ENCODE measurements at regions not wholly inside any gene's neighbourhood (a gene's known extent, or its start where the extent isn't known, plus 50 kb on each side); places are given as distances from the start of the nearest gene placed in this dataset.

DNA sequence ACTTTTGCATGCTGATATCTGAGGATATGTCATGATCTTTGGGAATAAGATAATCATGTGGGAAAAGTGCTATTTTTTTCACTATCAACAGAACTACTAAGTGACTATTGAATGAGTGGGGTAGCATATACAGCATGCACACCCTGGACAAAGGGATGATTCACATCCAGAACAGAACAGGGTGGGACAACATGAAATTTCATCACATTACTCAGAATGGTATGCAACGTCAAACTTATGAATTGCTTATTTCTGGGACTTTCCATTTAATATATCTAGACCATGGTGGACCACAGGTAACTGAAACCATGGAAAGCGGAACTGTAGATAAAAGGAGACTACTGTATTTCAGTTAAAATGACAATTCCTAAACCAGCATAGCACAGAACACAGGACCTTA, 370.0 kb downstream of the HINT1 start:
- Histone ChIP-seq H3K9me2 (replicated peaks; ENCODE audit: low read depth, low read length) (no peaks in the 10 kb centered on the region), H3K27me3 (ENCODE audit: insufficient read depth, low read length, poor library complexity, severe bottlenecking) (no peaks in the 10 kb centered on the region), H3K4me1 (ENCODE audit: insufficient read depth, low read length, poor library complexity, severe bottlenecking) (no peaks in the 10 kb centered on the region), H3K9ac (ENCODE audit: low read depth, low read length, poor library complexity, severe bottlenecking) (no peak overlapping the region), H4K20me1 (ENCODE audit: insufficient read depth, low read length, poor library complexity, severe bottlenecking) (no peaks in the 10 kb centered on the region), H3K4me3 (ENCODE audit: low read length, poor library complexity, severe bottlenecking) (no peak overlapping the region), H2AFZ (ENCODE audit: low read length) (no peak overlapping the region), H3F3A (ENCODE audit: low read depth) (no peaks in the 10 kb centered on the region), H3K9me3 (ENCODE audit: insufficient read depth, low read depth, low read length) (no peaks in the 10 kb centered on the region), H3K4me2 (ENCODE audit: low read depth, low read length, poor library complexity, severe bottlenecking) (no peak overlapping the region), H3K36me3 (ENCODE audit: insufficient read depth, low read length) (no peaks in the 10 kb centered on the region), H3K79me2 (ENCODE audit: insufficient read depth, low read length) (no peaks in the 10 kb centered on the region)
- no peak for TF ChIP-seq EZH2phosphoT487 (IDR thresholded peaks at IDR 0.05; ENCODE audit: borderline replicate concordance)
- TF ChIP-seq, protein P1, sequence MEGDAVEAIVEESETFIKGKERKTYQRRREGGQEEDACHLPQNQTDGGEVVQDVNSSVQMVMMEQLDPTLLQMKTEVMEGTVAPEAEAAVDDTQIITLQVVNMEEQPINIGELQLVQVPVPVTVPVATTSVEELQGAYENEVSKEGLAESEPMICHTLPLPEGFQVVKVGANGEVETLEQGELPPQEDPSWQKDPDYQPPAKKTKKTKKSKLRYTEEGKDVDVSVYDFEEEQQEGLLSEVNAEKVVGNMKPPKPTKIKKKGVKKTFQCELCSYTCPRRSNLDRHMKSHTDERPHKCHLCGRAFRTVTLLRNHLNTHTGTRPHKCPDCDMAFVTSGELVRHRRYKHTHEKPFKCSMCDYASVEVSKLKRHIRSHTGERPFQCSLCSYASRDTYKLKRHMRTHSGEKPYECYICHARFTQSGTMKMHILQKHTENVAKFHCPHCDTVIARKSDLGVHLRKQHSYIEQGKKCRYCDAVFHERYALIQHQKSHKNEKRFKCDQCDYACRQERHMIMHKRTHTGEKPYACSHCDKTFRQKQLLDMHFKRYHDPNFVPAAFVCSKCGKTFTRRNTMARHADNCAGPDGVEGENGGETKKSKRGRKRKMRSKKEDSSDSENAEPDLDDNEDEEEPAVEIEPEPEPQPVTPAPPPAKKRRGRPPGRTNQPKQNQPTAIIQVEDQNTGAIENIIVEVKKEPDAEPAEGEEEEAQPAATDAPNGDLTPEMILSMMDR (conservative IDR thresholded peaks at IDR 0.05; ENCODE audit: low read length): no peak

DNA sequence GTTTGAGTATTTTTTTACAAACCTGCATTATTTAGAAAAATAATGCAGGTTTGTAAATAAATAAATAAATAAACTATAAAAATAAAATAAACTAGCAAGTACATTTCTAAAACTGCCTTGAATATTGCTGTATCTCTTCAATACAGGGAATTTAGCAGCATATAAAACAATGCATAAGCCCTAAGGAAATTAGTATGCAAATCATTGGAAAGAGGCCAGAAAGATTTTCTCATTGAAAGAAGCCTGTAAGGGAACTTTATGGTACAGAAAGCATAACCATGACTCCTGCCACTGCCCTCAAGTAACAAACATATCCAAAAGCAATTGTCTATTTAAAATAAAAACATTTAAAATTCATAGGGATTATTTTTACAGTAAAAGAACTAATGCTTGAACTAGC, 387.3 kb downstream of the HINT1 start:
- Histone ChIP-seq H2AFZ (ENCODE audit: low read length) (no peak overlapping the region), H3K9me3 (ENCODE audit: insufficient read depth, low read depth, low read length) (no peaks in the 10 kb centered on the region), H3K27me3 (ENCODE audit: insufficient read depth, low read length, poor library complexity, severe bottlenecking) (no peaks in the 10 kb centered on the region), H3K9me2 (replicated peaks; ENCODE audit: low read depth, low read length) (no peaks in the 10 kb centered on the region), H3K4me3 (ENCODE audit: low read length, poor library complexity, severe bottlenecking) (no peak overlapping the region), H3K4me1 (ENCODE audit: insufficient read depth, low read length, poor library complexity, severe bottlenecking) (no peaks in the 10 kb centered on the region), H3K9ac (ENCODE audit: low read depth, low read length, poor library complexity, severe bottlenecking) (no peak overlapping the region), H3K36me3 (ENCODE audit: insufficient read depth, low read length) (no peaks in the 10 kb centered on the region), H4K20me1 (ENCODE audit: insufficient read depth, low read length, poor library complexity, severe bottlenecking) (no peaks in the 10 kb centered on the region), H3K79me2 (ENCODE audit: insufficient read depth, low read length) (no peaks in the 10 kb centered on the region), H3K4me2 (ENCODE audit: low read depth, low read length, poor library complexity, severe bottlenecking) (no peak overlapping the region), H3F3A (ENCODE audit: low read depth) (no peaks in the 10 kb centered on the region)
- TF ChIP-seq, protein P1 (conservative IDR thresholded peaks at IDR 0.05; ENCODE audit: low read length): no peak
- TF ChIP-seq EZH2phosphoT487 (IDR thresholded peaks at IDR 0.05; ENCODE audit: borderline replicate concordance): no peak

DNA sequence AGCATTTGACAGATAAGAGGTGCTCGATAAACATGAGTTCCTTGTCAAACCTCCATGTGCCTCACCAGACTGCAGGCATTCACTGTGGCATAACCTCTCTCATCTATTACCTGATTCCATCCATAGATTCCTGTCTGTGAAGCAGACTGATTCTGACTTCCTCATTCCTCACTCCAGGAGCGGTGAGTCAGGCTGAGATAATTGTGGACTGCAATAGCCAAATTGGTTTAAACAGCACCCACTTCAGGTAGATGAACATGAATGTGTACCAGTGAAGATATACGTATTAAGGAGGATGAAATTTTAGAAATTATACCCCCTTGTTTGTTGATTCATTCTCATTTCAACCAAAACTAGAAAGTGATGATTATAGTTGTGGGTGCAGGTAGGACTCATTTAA, 391.2 kb downstream of the HINT1 start:
- Histone ChIP-seq H3K4me2 (ENCODE audit: low read depth, low read length, poor library complexity, severe bottlenecking) (no peak overlapping the region), H3K9ac (ENCODE audit: low read depth, low read length, poor library complexity, severe bottlenecking) (no peak overlapping the region), H4K20me1 (ENCODE audit: insufficient read depth, low read length, poor library complexity, severe bottlenecking) (no peaks in the 10 kb centered on the region), H3K9me2 (replicated peaks; ENCODE audit: low read depth, low read length) (no peaks in the 10 kb centered on the region), H2AFZ (ENCODE audit: low read length) (no peak overlapping the region), H3K4me1 (ENCODE audit: insufficient read depth, low read length, poor library complexity, severe bottlenecking) (no peaks in the 10 kb centered on the region), H3K27me3 (ENCODE audit: insufficient read depth, low read length, poor library complexity, severe bottlenecking) (no peaks in the 10 kb centered on the region), H3K9me3 (ENCODE audit: insufficient read depth, low read depth, low read length) (no peaks in the 10 kb centered on the region), H3F3A (ENCODE audit: low read depth) (no peaks in the 10 kb centered on the region), H3K36me3 (ENCODE audit: insufficient read depth, low read length) (no peaks in the 10 kb centered on the region), H3K4me3 (ENCODE audit: low read length, poor library complexity, severe bottlenecking) (no peak overlapping the region), H3K79me2 (ENCODE audit: insufficient read depth, low read length) (no peaks in the 10 kb centered on the region)
- TF ChIP-seq, protein P1 (conservative IDR thresholded peaks at IDR 0.05; ENCODE audit: low read length): no peak
- TF ChIP-seq EZH2phosphoT487 (IDR thresholded peaks at IDR 0.05; ENCODE audit: borderline replicate concordance): no peak
